SK-MEL-5 (cell line): ENCODE measurements at regions not wholly inside any gene's neighbourhood (a gene's known extent, or its start where the extent isn't known, plus 50 kb on each side); places are given as distances from the start of the nearest gene placed in this dataset.
"Not testable (repeated sequence)": the region's sequence is repeated elsewhere in the genome, so short reads cannot be mapped to it uniquely, and the experiment has no call there.

Experiments
- DNase-seq: peaks from one replicate; pipeline ENCODE4 v3.0.0-alpha.2; 2016; ENCODE audit warnings: low read depth, low spot score
- in situ Hi-C: cut with HindIII; loops from 2 replicates; pipeline ENCODE4 v1.10.0; 2016; ENCODE audit warnings: low sequenced_read_pairs, high pct_unique_total_duplicates, low pct_unique_long_range_greater_than_20kb

DNA sequence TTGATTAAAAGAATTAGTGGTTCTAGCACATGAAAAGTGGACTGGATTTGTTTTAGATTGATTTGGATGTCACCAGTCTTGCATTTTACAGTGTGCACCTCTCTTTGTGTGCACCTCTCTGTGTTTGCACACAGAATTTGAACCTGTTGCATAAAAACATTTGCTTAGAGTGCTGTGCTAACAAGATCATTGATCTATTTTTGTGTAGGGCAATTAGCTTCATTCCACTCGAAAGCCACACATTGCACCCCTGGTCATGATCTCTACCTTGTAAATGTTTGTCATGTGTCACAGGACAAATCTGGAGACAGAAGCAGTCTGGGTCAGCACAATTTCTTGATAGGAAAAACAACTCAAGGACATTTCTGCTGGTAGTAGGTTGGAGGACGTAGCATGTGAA lies 258.7 kb upstream of the LINC00305 start:
- in situ Hi-C loops = no loop called here
- DNase-seq = no peak

DNA sequence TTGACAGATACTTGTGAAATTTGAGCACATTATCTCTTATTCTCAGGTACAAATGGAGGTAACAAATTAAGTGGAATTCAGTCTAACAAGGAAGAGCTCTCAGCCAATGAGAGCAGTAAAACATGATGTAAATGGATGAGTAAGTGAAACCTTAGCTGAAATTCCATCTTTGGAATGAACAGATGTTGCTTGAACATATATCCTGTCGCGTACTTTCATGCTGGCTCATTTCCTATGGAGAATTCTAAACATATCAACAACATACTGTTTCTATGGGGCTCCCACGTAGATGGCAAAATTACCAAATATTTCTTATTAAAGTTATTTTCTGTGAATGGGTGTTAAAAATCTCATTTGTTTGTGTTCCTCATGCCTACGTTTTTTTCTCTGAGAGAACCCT lies 256.3 kb upstream of the LINC00305 start:
- no peak for DNase-seq
- in situ Hi-C loops = no loop called here

DNA sequence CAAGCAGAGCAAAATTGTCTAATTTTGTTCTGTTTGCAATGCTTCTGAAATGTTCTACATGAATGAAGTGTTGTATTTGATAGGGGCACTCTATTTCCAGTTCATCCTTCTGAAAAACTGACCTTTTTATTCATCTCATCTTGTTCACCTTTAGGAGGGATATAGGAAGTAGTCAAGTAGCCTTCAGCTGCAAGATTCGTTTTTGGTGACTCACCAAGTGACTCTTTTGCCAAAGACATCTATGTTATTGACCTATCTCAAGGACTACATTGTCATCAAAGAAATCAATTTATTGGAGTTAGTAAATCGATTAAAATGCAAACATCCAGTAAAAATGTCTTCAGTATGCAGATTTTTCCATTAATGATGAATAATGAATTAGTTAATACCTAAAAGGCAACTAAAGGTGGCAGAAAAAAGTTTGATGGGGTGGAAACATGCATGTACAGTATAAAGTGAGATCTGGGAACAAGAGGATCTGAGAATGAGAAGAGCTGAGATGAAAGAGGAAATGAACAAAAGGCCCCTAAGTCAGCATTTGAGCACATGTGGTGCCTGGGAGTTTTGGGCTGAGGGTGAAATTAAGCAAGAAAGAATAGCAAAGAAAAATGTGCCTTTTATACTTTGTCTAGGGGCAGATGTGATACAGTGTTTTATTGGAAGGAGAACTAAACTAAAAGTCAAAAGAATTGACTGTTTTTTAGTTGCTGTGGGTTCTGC lies 255.1 kb upstream of the LINC00305 start:
- no peak for DNase-seq
- in situ Hi-C loops = no loop called here

DNA sequence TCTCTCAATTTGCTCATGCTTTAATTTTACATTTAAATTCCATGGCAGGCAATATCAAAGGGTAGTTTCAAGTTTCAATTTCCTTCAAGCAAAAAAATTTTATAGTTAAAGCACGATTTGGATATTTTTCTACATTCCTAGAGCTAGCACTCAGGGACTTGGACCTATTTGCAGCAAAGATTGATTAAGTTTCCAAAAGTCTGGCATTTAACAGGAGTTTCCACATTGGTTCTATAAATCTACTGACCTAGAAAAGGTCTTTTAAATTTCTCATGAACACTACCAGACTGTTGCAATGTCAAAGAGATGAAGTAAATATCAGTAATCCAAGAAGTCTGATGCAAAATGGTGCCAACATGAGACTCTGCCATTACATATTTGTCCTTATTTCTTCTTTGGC lies 253.7 kb upstream of the LINC00305 start:
- in situ Hi-C loops = no loop called here
- DNase-seq = no peak

DNA sequence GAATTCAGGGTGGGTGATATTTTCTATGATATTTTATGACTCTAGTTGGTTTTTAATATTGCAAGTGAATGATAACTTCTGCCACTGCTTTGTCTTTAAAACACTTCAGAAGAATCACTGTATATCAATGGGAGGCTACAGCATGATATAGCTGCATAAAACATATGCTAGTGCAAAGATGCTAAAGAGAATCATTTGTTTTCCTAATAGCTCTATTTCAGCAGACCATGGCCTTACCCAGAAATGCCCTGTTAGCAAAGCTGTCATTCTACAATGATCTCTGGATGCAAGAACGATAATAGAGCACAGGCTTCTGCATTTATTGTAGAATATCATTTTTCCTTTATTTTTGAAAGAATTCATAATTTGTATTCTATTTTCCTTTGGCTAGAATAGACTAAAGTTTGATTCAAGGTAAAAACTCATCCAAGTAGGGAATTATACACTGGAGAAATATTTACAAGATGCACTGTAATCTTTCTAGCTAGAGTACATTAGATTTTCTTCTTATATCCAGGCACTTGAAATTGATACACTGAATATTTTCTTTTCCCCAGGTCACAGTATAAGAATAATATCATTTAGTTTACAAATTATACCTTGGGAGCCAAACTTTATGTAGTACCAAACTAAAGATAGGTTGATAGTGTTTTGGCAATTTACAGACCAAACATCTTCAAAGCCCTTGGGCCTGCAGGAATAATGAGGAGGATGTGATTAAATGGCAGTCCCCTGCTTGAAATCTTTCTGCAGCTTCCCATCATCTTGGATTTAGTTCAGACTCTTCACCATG lies 252.6 kb upstream of the LINC00305 start:
- in situ Hi-C loops = no loop called here

DNA sequence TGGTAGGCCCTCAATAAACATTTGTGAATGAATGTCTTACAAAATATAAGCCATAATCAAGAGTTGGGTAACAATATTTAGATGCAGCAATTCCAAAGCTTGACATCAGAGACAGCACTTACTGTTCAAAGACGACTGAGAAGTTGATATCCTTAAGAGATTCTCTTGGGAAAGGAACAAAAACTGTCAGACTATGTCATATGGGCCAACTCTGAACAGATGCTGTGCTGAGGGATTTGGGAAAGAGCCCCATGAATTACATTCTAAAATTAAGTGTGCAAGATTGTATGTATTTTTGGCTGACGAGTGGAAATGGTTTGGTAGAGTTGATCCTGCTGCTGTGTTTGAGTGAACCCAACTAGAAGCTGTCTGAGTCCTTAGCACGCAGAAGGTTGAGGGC lies 250.7 kb upstream of the LINC00305 start:
- in situ Hi-C loops = no loop called here

More for the DNA sequence above, 252.6 kb upstream of the LINC00305 start:
- DNase-seq = no peak

DNA sequence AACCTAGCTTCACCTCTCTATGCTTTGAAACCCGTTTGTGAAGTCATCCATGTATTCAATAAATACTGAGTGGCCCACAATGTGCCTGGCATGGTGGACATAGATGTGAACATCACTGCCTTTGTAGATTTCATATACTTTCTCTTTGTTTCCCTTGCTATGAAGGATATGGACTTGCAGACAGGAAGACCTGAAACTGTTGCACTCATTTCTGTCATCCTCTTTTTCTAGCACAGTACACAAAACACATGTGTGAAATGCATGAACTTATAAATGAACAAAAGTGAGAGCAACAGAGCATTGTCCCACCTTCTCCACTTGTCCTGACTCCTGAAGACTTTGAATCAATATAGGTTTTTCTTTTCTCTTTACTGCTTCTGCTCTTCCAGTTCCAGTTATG lies 249.4 kb upstream of the LINC00305 start:
- DNase-seq = no peak
- in situ Hi-C loops = no loop called here

More for the DNA sequence above, 250.7 kb upstream of the LINC00305 start:
- no peak for DNase-seq

DNA sequence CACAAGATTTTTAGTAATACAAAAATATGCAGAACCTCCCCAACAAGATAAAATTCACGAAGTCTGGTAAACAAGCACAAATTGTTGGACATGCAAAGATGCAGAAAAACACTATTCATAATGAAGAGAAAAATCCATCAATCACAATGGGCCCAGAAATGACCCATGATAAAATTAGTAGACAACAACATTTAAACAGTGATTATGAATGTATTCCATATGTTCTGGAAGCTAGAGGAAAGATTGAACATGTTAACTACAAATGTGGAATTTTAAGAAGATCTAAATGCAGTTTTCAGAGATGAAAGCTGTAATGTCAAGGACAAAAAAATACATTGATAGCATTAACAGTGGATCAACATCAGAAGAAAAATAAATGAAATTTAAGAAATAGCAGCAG lies 243.3 kb upstream of the LINC00305 start:
- in situ Hi-C loops = no loop called here
- DNase-seq = no peak

DNA sequence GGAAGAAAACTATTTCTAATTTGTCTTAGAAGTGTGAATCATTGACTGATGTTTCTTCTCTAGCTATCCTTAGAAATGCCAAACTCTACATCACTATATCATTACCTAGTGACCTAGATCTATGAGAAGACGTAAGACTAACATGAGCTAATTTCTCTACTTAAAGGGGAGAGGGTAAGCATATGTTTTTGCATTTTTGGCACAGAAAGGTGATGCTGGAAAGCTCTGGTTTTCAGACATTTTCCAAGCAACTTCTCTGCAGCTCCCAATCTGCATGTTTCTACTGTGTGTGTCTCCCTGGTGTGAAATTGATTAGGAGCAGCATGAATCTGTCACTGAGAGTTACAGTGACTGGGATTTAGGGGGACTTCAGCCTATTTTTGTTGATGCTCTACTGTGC lies 235.2 kb upstream of the LINC00305 start:
- in situ Hi-C loops = no loop called here

DNA sequence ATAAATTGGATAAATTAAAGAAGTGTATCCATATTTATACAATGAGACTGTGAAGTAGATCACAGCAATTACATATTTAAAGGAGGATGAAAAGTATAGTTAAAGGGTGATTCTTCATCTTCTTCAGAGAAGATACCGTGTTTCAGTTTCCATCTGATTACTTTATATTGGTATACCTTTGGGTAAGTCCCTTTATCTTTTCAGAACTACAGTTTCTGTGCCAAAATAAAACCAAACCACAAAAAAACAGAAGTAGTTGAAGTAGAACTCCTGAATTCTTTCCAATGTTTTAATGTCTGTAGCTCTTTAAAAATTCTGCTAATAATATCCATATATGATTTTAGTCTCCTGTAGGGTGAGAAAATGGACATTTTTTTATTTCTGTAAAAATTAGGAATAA lies 231.2 kb upstream of the LINC00305 start:
- DNase-seq = no peak
- in situ Hi-C loops = no loop called here

More for the DNA sequence above, 235.2 kb upstream of the LINC00305 start:
- DNase-seq = no peak

DNA sequence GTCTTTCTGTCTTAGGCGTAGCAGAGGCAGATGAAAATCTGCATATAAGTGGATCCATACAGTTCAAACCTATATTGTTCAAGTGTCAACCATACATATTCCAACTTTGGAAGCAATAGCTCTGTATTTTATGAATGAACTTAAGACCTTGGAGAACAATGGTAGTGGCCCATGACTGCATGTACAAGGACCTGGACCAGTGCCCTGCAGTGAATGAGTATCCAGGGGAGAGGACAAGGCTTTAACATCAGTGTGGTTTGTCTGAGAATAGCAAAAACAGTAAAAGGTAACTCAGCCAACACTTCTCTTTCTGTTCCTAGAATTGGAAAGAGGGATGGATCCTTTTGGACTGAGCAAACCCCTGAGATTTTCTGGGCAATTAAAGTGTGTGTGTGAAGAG lies 230.8 kb upstream of the LINC00305 start:
- in situ Hi-C loops = no loop called here
- DNase-seq = no peak

DNA sequence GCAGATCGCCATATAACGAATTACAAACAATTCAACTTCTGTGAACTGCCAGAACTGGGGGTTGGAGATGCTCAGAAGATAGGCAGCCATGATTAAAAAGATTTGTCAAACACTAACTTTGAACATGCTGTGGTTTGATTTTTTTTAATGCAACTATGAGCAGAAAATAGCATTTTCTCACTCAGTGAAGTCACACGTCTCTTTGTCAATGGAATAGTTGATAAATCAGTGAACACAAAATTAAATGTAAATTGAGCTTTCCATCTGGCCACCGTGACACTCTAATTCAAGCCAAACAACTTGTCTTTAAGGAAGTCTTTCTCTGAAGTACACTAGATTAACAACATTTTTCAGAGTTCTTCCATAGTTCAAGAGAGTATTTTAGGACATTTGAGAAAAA lies 228.6 kb upstream of the LINC00305 start:
- DNase-seq = no peak
- in situ Hi-C loops = no loop called here

DNA sequence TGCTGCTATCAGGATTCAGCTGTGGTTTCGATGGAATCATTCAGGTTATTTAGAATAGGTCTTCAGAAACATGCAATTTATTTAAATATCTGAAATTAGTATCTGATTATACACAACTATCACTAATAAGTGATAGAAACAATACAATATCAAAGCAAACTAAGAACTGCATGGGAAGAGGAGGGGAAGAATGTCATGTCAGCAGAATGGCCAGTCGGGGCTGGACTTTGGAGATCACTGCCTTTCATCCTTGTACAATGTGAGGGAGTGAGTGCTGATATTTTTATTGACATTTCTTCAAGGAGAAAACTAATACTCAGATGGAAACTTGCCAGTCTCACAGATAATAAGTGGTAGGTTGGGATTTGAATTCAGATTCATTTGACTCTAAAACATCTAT lies 224.0 kb upstream of the LINC00305 start:
- no peak for DNase-seq
- in situ Hi-C loops = no loop called here

DNA sequence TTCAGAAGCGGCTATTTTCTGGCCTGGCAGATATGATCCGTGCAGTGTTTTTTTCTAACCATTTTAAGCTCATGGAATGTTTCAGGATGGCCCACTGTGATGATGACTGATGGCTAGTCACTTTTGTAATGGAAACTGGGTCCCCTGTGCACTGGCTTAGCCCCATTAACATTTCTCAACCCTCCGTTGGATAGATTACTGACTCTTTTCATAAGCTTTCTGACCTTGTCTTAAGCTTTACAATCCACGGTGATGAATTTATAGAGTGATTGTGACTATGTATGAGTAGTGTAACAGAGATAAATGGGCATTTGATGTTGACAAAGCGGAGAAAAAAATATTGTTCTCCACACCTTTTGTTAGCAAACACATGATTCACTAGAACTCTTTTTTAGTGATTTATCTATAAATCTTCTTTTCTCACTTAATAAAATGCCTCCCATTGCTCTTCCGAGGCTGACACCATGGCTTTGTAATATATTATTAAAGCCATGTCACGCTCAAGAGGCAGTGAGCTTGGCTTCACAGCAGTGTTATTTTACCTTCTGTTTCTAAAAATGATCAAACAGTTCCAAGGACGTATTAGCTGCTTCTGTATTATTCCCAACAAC lies 221.0 kb upstream of the LINC00305 start:
- DNase-seq, in situ Hi-C loops: not testable (repeated sequence)

DNA sequence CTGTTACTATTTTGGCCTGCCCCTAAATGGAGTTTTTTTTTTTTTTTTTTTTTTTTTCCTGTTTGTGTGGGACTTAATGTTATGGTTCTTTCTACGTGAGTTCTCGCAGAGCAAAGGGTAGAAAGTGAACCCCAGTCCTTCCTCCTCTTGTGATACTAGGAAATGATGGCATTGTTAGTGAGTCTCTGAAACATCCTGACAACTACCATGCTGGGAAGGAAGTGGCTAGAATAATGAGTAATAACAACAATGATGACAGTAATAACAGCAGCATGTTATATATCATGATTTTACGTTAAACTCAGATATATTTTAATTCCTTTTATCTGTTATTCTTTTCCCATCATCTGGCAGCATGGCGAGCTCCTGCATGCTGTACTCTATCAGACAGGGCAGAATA lies 216.2 kb upstream of the LINC00305 start:
- DNase-seq = no peak
- in situ Hi-C loops = no loop called here

DNA sequence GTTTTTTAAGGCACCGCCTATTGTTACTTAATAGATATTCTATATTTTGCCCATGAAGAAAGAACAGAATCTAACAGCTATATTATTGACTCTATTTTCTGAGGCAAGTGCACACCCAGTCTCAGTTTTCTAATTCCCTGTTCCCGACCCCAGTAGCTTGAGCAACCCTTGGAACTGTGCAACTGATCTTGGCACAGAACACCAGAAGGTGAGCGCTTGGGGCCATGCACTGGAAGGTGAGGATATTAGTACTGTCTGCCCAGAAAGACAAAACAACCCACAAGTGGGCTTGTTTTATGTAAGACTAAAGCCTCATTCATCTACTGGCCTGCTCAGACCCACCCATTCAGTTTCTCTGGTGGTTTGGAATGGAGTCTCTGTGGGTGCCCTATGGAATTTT lies 188.8 kb upstream of the LINC00305 start:
- in situ Hi-C loops = no loop called here
- DNase-seq = no peak

DNA sequence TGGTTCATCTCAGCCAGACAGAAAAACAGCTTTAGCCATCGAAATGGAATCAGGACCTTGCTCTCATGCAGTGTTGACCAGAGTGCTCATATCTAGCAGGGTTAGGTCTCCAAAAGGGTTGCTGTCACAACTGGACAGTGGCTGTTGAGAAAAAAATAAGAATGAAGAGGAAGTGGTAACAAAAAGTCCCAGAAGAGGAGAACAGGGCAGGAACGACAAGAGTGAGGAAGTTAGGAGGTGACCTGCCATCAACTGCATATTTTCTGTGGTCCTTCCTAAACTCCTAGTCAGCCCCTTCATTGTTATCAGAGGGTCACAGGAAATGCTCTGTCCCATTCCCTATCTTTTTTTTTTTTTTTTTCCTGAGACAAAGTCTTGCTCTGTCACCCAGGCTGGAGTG lies 188.1 kb upstream of the LINC00305 start:
- no peak for DNase-seq
- in situ Hi-C loops = no loop called here

DNA sequence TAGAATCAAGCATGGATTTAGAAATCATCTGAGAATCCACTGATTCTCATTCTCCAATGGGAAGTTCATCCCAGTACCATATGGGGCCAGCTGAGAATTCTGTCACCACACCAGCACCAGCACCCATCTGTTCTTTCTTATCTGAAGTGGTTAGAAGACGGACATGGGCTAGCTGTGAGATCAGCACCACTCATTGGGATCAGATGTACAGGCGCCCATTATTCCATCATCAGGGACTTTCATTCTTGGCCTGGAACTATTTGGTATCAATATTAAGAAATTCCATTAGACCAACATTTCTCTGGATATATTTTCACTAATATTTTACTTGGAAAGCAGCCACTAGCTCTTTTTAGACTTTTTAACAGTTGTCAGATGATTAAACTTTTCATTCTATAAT lies 185.9 kb upstream of the LINC00305 start:
- no peak for DNase-seq
- in situ Hi-C loops = no loop called here

DNA sequence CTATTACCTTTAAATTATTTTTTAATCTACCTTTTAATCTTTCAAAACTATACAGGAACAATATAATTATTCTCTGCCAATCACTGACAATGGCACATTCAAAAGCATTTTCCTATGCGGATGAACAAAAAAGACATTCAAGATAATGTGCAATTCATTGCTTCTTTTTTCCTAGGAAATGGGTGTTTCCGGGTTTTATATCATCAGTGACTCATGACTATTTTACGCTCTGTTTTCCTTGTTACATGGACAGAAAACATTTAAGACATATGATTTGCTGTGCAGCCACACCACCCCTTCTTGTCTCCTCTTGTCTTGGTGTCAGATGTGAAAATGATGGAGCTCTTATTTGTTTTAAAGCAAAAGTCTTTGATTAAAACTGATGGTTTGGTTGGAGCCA lies 184.7 kb upstream of the LINC00305 start:
- no peak for DNase-seq
- in situ Hi-C loops = no loop called here
